Hepatocyte (in vitro differentiated cells): ENCODE measurements at regions not wholly inside any gene's neighbourhood (a gene's known extent, or its start where the extent isn't known, plus 50 kb on each side); places are given as distances from the start of the nearest gene placed in this dataset.

Experiments
- DNase-seq: peaks from one replicate; pipeline ENCODE4 v3.0.0-alpha.2; 2016; ENCODE audit warnings: low spot score
- H2AFZ ChIP-seq: fragments of 200-600 bp; sonication (generic); 2 replicates; pipeline ENCODE4 v1.6.0; 2016; ENCODE audit warnings: antibody characterized with exemption, mild to moderate bottlenecking
- H3K27ac ChIP-seq: fragments of 200-600 bp; sonication (generic); 2 replicates; pipeline ENCODE4 v1.5.1; 2016; ENCODE audit warnings: mild to moderate bottlenecking
- H3K27me3 ChIP-seq: fragments of 200-600 bp; sonication (generic); 2 replicates; pipeline ENCODE4 v1.6.1; 2016
- H3K36me3 ChIP-seq: fragments of 200-600 bp; sonication (generic); replicated peaks from 2 replicates; pipeline ENCODE4 v1.5.1; 2016; ENCODE audit warnings: low read depth; ENCODE audit not compliant: insufficient read depth
- H3K4me1 ChIP-seq: fragments of 200-600 bp; sonication (generic); 2 replicates; pipeline ENCODE4 v1.5.1; 2016; ENCODE audit warnings: mild to moderate bottlenecking, moderate library complexity; ENCODE audit not compliant: insufficient read depth
- H3K4me2 ChIP-seq: fragments of 200-600 bp; sonication (generic); 2 replicates; pipeline ENCODE4 v1.6.0; 2016
- H3K4me3 ChIP-seq: fragments of 200-600 bp; sonication (generic); 2 replicates; pipeline ENCODE4 v1.5.1; 2016; ENCODE audit warnings: mild to moderate bottlenecking
- H3K79me2 ChIP-seq: fragments of 200-600 bp; sonication (generic); 2 replicates; pipeline ENCODE4 v1.6.0; 2017; ENCODE audit warnings: mild to moderate bottlenecking
- H3K9me2 ChIP-seq: fragments of 200-600 bp; sonication (generic); replicated peaks from 2 replicates; pipeline ENCODE4 v1.6.0; 2017; ENCODE audit warnings: mild to moderate bottlenecking; ENCODE audit not compliant: insufficient read depth
- H3K9me3 ChIP-seq: fragments of 200-600 bp; sonication (generic); 2 replicates; pipeline ENCODE4 v1.5.1; 2016; ENCODE audit warnings: low read depth, mild to moderate bottlenecking
- H4K20me1 ChIP-seq: fragments of 200-600 bp; sonication (generic); 2 replicates; pipeline ENCODE4 v1.6.0; 2016; ENCODE audit warnings: mild to moderate bottlenecking; ENCODE audit not compliant: insufficient read depth, poor library complexity, severe bottlenecking
- CTCF ChIP-seq: fragments of 200-600 bp; sonication (generic); IDR thresholded peaks from 2 replicates; pipeline ENCODE4 v1.5.1; 2016; ENCODE audit warnings: antibody characterized with exemption, mild to moderate bottlenecking; ENCODE audit not compliant: poor library complexity
- EZH2 ChIP-seq: fragments of 200-600 bp; sonication (generic); IDR thresholded peaks from 2 replicates; pipeline ENCODE4 v1.6.1; 2016; ENCODE audit warnings: antibody characterized with exemption, mild to moderate bottlenecking, borderline replicate concordance
- EZH2phosphoT487 ChIP-seq: fragments of 200-600 bp; sonication (generic); IDR thresholded peaks from one replicate; pipeline ENCODE4 v1.6.1; 2018; ENCODE audit warnings: antibody characterized with exemption, mild to moderate bottlenecking, low read depth, moderate library complexity; ENCODE audit not compliant: unreplicated experiment, severe bottlenecking
- WGBS: methylation state at CpG from one replicate; pipeline ENCODE4 v1.1.6; 2016; ENCODE audit warnings: low lambda C conversion rate; ENCODE audit errors: missing lambda C conversion rate; 5-methylcytosine and 5-hydroxymethylcytosine counted together

- H3K27me3 ChIP-seq, result no peaks in the 10 kb centered on the region
- H3K4me2 ChIP-seq, result no peak overlapping the region
- no peaks in the 10 kb centered on the region for H3K36me3 ChIP-seq
- H3K4me1 ChIP-seq, result no peaks in the 10 kb centered on the region
- no peak overlapping the region for H3K4me3 ChIP-seq
- H3K27ac ChIP-seq, result no peak overlapping the region
- WGBS, result 86% methylated on average over 1 of the region's 1 CpG
- TF ChIP-seq CTCF (no peak), EZH2phosphoT487 (no peak), EZH2 (no peak)
- no peak overlapping the region for H2AFZ ChIP-seq
- no peaks in the 10 kb centered on the region for H3K9me2 ChIP-seq
- no peaks in the 10 kb centered on the region for H4K20me1 ChIP-seq
- DNase-seq, result no peak
- no peaks in the 10 kb centered on the region for H3K9me3 ChIP-seq
- H3K79me2 ChIP-seq, result no peaks in the 10 kb centered on the region
These were observed 199.0 kb upstream of the SLITRK3 start for GRCh38 chr3:165395188-165395587.

GRCh38 chr3:165393461-165393860 lies 197.3 kb upstream of the SLITRK3 start:
- H4K20me1 ChIP-seq, result no peaks in the 10 kb centered on the region
- H3K27me3 ChIP-seq, result no peaks in the 10 kb centered on the region
- TF ChIP-seq EZH2phosphoT487 (no peak), EZH2 (no peak), CTCF (no peak)
- H3K79me2 ChIP-seq, result no peaks in the 10 kb centered on the region
- H3K4me1 ChIP-seq, result no peaks in the 10 kb centered on the region
- no peak for DNase-seq
- no peak overlapping the region for H3K4me3 ChIP-seq
- H3K9me2 ChIP-seq, result no peaks in the 10 kb centered on the region
- no peak overlapping the region for H3K27ac ChIP-seq
- H3K9me3 ChIP-seq, result no peaks in the 10 kb centered on the region
- no peak overlapping the region for H3K4me2 ChIP-seq
- no peaks in the 10 kb centered on the region for H3K36me3 ChIP-seq
- H2AFZ ChIP-seq, result no peak overlapping the region
- WGBS, result 100% methylated on average over 1 of the region's 1 CpG

GRCh38 chr3:165390166-165390565 lies 194.0 kb upstream of the SLITRK3 start:
- Histone ChIP-seq H3K79me2 (no peaks in the 10 kb centered on the region), H3K4me3 (no peak overlapping the region), H3K27ac (no peak overlapping the region), H3K27me3 (no peaks in the 10 kb centered on the region), H2AFZ (no peak overlapping the region), H3K4me2 (no peak overlapping the region), H3K9me2 (no peaks in the 10 kb centered on the region), H4K20me1 (no peaks in the 10 kb centered on the region), H3K4me1 (no peaks in the 10 kb centered on the region), H3K9me3 (no peaks in the 10 kb centered on the region), H3K36me3 (no peaks in the 10 kb centered on the region)
- DNase-seq, result no peak
- WGBS, result 54% methylated on average over 3 of the region's 3 CpGs
- TF ChIP-seq EZH2 (no peak), CTCF (no peak), EZH2phosphoT487 (no peak)

GRCh38 chr3:165389653-165390052 lies 193.5 kb upstream of the SLITRK3 start:
- Histone ChIP-seq H3K27me3 (no peaks in the 10 kb centered on the region), H3K9me3 (no peaks in the 10 kb centered on the region), H3K9me2 (no peaks in the 10 kb centered on the region), H3K4me3 (no peak overlapping the region), H3K4me1 (no peaks in the 10 kb centered on the region), H3K4me2 (no peak overlapping the region), H4K20me1 (no peaks in the 10 kb centered on the region), H3K27ac (no peak overlapping the region), H2AFZ (no peak overlapping the region), H3K36me3 (no peaks in the 10 kb centered on the region), H3K79me2 (no peaks in the 10 kb centered on the region)
- no peak for TF ChIP-seq CTCF
- no peak for TF ChIP-seq EZH2
- no peak for TF ChIP-seq EZH2phosphoT487
- 82% methylated on average over 5 of the region's 5 CpGs for WGBS
- no peak for DNase-seq
